ENCODE measurements at regions not wholly inside any gene's neighbourhood (a gene's known extent, or its start where the extent isn't known, plus 50 kb on each side); places are given as distances from the start of the nearest gene placed in this dataset.

DNA sequence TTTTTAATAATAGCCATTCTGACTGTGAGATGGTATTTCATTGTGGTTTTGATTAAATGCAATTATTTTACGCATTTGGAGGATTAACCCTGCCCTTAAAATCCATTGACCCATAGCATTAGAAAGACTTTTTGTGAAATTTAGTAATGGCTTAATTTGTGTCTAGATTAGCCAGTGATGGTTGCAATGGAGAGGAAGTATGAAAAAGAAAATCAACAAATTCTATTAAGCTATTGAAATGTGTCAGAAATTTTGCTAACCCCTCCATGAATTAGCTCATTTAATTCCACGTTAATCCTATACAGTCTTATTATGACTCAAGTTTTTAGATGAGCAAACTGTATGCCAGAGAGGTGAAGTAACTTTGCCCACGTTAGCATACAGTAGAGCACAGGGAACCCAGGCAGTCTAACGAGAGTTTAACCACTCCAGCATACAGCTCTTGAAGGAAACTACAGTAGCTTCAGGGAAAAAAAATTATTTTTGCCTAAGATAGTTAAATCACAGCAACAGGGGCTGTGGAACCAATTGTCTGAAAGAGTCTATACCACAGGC lies 158.2 kb upstream of the PPP2R2B start:
- no peak overlapping the region for H3K27ac Mint-ChIP-seq (ENCODE audit: unreplicated experiment)
- no peak overlapping the region for H3K4me3 Mint-ChIP-seq (ENCODE audit: unreplicated experiment)
- DNase-seq (ENCODE audit: low spot score), result no peak

DNA sequence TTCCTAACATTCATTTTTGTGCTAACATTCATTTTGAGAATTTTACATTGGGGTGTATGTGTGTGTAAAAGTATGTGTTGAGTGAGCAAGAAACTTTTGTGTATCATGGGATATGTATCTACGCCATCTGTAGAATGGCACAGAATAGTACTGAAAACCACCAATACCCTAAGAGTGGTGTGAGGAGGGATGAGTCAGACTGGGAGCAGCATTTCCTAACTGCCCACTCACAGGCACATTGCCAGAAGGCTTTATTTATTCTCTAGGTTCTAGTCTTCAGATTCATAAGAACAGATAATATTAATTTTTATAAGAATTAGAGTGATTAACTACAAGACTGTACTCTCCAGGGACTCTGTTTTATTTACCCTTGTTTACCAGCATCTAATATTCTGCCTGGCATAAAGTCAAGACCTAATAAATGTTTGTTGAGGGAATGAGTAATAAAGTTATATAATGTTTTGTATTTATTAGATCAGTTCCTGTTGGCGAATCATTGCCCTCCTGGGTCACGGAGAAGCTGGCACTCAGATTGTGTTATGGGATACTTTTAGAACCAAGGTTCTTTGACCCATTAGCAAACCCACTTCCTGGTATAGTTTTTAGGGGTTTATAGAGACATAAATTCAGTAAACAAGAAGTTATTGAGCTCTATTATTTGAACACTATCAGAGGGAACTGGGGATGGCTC lies 159.1 kb upstream of the PPP2R2B start:
- H3K36me3 Mint-ChIP-seq (ENCODE audit: low read depth, unreplicated experiment), result no peaks in the 10 kb centered on the region
- no peak for DNase-seq (ENCODE audit: low spot score)
- H3K4me3 Mint-ChIP-seq (ENCODE audit: unreplicated experiment), result no peak overlapping the region
- H3K27ac Mint-ChIP-seq (ENCODE audit: unreplicated experiment), result no peak overlapping the region
- no peaks in the 10 kb centered on the region for H3K4me1 Mint-ChIP-seq (ENCODE audit: unreplicated experiment)
- TF ChIP-seq CTCF (IDR thresholded peaks at IDR 0.05; ENCODE audit: unreplicated experiment), result no peak
- no peaks in the 10 kb centered on the region for H3K27me3 Mint-ChIP-seq (ENCODE audit: unreplicated experiment)
- H3K9me3 Mint-ChIP-seq (ENCODE audit: unreplicated experiment), result no peaks in the 10 kb centered on the region

More for the DNA sequence above, 158.2 kb upstream of the PPP2R2B start:
- Mint-ChIP-seq H3K27me3 (ENCODE audit: unreplicated experiment) (no peaks in the 10 kb centered on the region), H3K36me3 (ENCODE audit: low read depth, unreplicated experiment) (no peaks in the 10 kb centered on the region), H3K9me3 (ENCODE audit: unreplicated experiment) (no peaks in the 10 kb centered on the region), H3K4me1 (ENCODE audit: unreplicated experiment) (no peaks in the 10 kb centered on the region)
- TF ChIP-seq CTCF (IDR thresholded peaks at IDR 0.05; ENCODE audit: unreplicated experiment), result no peak

- Mint-ChIP-seq H3K36me3 (ENCODE audit: low read depth, unreplicated experiment) (no peaks in the 10 kb centered on the region), H3K9me3 (ENCODE audit: unreplicated experiment) (no peaks in the 10 kb centered on the region), H3K27me3 (ENCODE audit: unreplicated experiment) (no peaks in the 10 kb centered on the region), H3K27ac (ENCODE audit: unreplicated experiment) (no peak overlapping the region), H3K4me1 (ENCODE audit: unreplicated experiment) (no peaks in the 10 kb centered on the region), H3K4me3 (ENCODE audit: unreplicated experiment) (no peak overlapping the region)
- no peak for TF ChIP-seq CTCF (IDR thresholded peaks at IDR 0.05; ENCODE audit: unreplicated experiment)
- no peak for DNase-seq (ENCODE audit: low spot score)
These were observed 162.3 kb upstream of the PPP2R2B start for GRCh38 chr5:147040856-147041255.

- DNase-seq (ENCODE audit: low spot score), result no peak
- H3K4me3 Mint-ChIP-seq (ENCODE audit: unreplicated experiment), result no peak overlapping the region
- H3K9me3 Mint-ChIP-seq (ENCODE audit: unreplicated experiment), result no peaks in the 10 kb centered on the region
- H3K36me3 Mint-ChIP-seq (ENCODE audit: low read depth, unreplicated experiment), result no peaks in the 10 kb centered on the region
- H3K27ac Mint-ChIP-seq (ENCODE audit: unreplicated experiment), result no peak overlapping the region
- no peak for TF ChIP-seq CTCF (IDR thresholded peaks at IDR 0.05; ENCODE audit: unreplicated experiment)
- H3K27me3 Mint-ChIP-seq (ENCODE audit: unreplicated experiment), result no peaks in the 10 kb centered on the region
- H3K4me1 Mint-ChIP-seq (ENCODE audit: unreplicated experiment), result no peaks in the 10 kb centered on the region
These were observed 166.2 kb upstream of the PPP2R2B start for GRCh38 chr5:147044572-147045273.

- H3K4me3 Mint-ChIP-seq (ENCODE audit: unreplicated experiment), result no peak overlapping the region
- H3K27ac Mint-ChIP-seq (ENCODE audit: unreplicated experiment), result no peak overlapping the region
- no peaks in the 10 kb centered on the region for H3K27me3 Mint-ChIP-seq (ENCODE audit: unreplicated experiment)
- H3K36me3 Mint-ChIP-seq (ENCODE audit: low read depth, unreplicated experiment), result no peaks in the 10 kb centered on the region
- no peaks in the 10 kb centered on the region for H3K9me3 Mint-ChIP-seq (ENCODE audit: unreplicated experiment)
- no peak for DNase-seq (ENCODE audit: low spot score)
- TF ChIP-seq CTCF (IDR thresholded peaks at IDR 0.05; ENCODE audit: unreplicated experiment), result no peak
- H3K4me1 Mint-ChIP-seq (ENCODE audit: unreplicated experiment), result no peaks in the 10 kb centered on the region
These were observed 166.7 kb upstream of the PPP2R2B start for GRCh38 chr5:147045290-147045689.

Measured in endothelial cell (in vitro differentiated cells).